ENCODE measurements at regions not wholly inside any gene's neighbourhood (a gene's known extent, or its start where the extent isn't known, plus 50 kb on each side); places are given as distances from the start of the nearest gene placed in this dataset.

- no peak for DNase-seq
Measured at GRCh38 chr10:128499956-128500355, 373.7 kb upstream of the MKI67 start.

- no peak for DNase-seq
Measured at GRCh38 chr10:128500642-128501041, 374.4 kb upstream of the MKI67 start.

GRCh38 chr10:128505346-128505745, 379.1 kb upstream of the MKI67 start:
- DNase-seq = no peak

GRCh38 chr10:128506423-128506822, 380.2 kb upstream of the MKI67 start:
- DNase-seq = no peak

GRCh38 chr10:128507066-128507465, 380.8 kb upstream of the MKI67 start:
- no peak for DNase-seq

GRCh38 chr10:128511284-128511683, 385.1 kb upstream of the MKI67 start:
- no peak for DNase-seq

- no peak for DNase-seq
Measured at GRCh38 chr10:128512767-128513166, 386.5 kb upstream of the MKI67 start.

GRCh38 chr10:128514536-128514935, 388.3 kb upstream of the MKI67 start:
- DNase-seq = no peak

GRCh38 chr10:128516180-128516579, 390.0 kb upstream of the MKI67 start:
- DNase-seq = no peak

GRCh38 chr10:128517167-128517566, 390.9 kb upstream of the MKI67 start:
- DNase-seq = no peak

- no peak for DNase-seq
Measured at GRCh38 chr10:128518000-128518399, 391.8 kb upstream of the MKI67 start.

GRCh38 chr10:128519581-128519980, 393.4 kb upstream of the MKI67 start:
- no peak for DNase-seq

- no peak for DNase-seq
Measured at GRCh38 chr10:128520211-128520815, 394.1 kb upstream of the MKI67 start.

- no peak for DNase-seq
Measured at GRCh38 chr10:128522551-128523308, 396.5 kb upstream of the MKI67 start.

- DNase-seq = no peak
Measured at GRCh38 chr10:128525444-128525843, 399.2 kb upstream of the MKI67 start.

- DNase-seq = no peak
Measured at GRCh38 chr10:128525936-128526335, 399.7 kb upstream of the MKI67 start.

GRCh38 chr10:128526791-128527375, 400.7 kb upstream of the MKI67 start:
- no peak for DNase-seq

GRCh38 chr10:128527711-128528110, 401.5 kb upstream of the MKI67 start:
- DNase-seq = no peak

GRCh38 chr10:128528167-128528566, 401.9 kb upstream of the MKI67 start:
- no peak for DNase-seq

- no peak for DNase-seq
Measured at GRCh38 chr10:128528781-128529180, 402.6 kb upstream of the MKI67 start.

- DNase-seq = no peak
Measured at GRCh38 chr10:128529225-128529624, 403.0 kb upstream of the MKI67 start.

GRCh38 chr10:128530301-128530700, 404.1 kb upstream of the MKI67 start:
- no peak for DNase-seq

GRCh38 chr10:128530946-128531345, 404.7 kb upstream of the MKI67 start:
- no peak for DNase-seq

- no peak for DNase-seq
Measured at GRCh38 chr10:128534686-128535085, 408.5 kb upstream of the MKI67 start.
